GM12878 (cell line): ENCODE measurements at regions not wholly inside any gene's neighbourhood (a gene's known extent, or its start where the extent isn't known, plus 50 kb on each side); places are given as distances from the start of the nearest gene placed in this dataset.

ENCODE experiments used
- ATAC-seq: fragments of 200-7000 bp; cut with Tn5 transposase; 3 replicates; pipeline ENCODE4 v1.9.1; 2020; ENCODE audit warnings: mild to moderate bottlenecking, moderate library complexity
- BruUV-seq: library from RNA; stranded (reverse); fragments of 400-500 nt; replicated peaks from 2 replicates; lab custom pipeline; 2021; lab: Mats Ljungman, UMichigan
- CTCF ChIA-PET: fragments of 300-600 bp; sonication (Branson Sonifier 250); formaldehyde crosslinking; extraction: SDS; loops from one replicate; lab custom pipeline; 2021; ENCODE audit warnings: inconsistent platforms; lab: Yijun Ruan, JAX
- POLR2A ChIA-PET: fragments of 350-600 bp; formaldehyde crosslinking; extraction: SDS; loops from one replicate; lab custom pipeline; 2021; ENCODE audit warnings: inconsistent platforms; lab: Charles Lee
- RAD21 ChIA-PET: fragments of 300-600 bp; sonication (Branson Sonifier 250); formaldehyde crosslinking; loops from one replicate; lab custom pipeline; 2023; ENCODE audit warnings: antibody characterized with exemption; ENCODE audit not compliant: unreplicated experiment; lab: Charles Lee
- SMC1A ChIA-PET: fragments of 300-600 bp; sonication (Branson Sonifier 250); formaldehyde crosslinking; loops from one replicate; lab custom pipeline; 2023; ENCODE audit not compliant: unreplicated experiment, uncharacterized antibody; lab: Charles Lee
- DNase-seq: peaks from one replicate; pipeline ENCODE4 v3.0.0-alpha.2; 2011; ENCODE audit warnings: low read depth, low spot score
- FAIRE-seq: peaks from 3 replicates; lab custom pipeline; 2011; peaks lifted over from hg19 to GRCh38; lab: Jason Lieb, UNC
- H2AFZ ChIP-seq: 2 replicates; pipeline ENCODE4 v1.6.0; 2011; ENCODE audit warnings: low read depth, low read length, control low read depth; ENCODE audit not compliant: control insufficient read depth
- H3K27ac ChIP-seq: 2 replicates; pipeline ENCODE4 v1.5.1; 2011; ENCODE audit warnings: control low read depth; ENCODE audit not compliant: control insufficient read depth, insufficient read depth
- H3K27me3 ChIP-seq, 2 experiments: replicated peaks in 1 of 2; 2 replicates each; pipeline versions ENCODE4 v1.6.0 to v1.6.1; 2011; ENCODE audit warnings: low read length in 1 of 2; ENCODE audit not compliant: control insufficient read depth in 2 of 2, insufficient read depth in 2 of 2
- H3K36me3 ChIP-seq, 2 experiments: 2 replicates each; pipeline ENCODE4 v1.5.1; 2011; ENCODE audit warnings: low read length in 1 of 2; ENCODE audit not compliant: control insufficient read depth in 2 of 2, insufficient read depth in 2 of 2
- H3K4me1 ChIP-seq: 2 replicates; pipeline ENCODE4 v1.6.1; 2011; ENCODE audit warnings: mild to moderate bottlenecking, low read length, moderate library complexity, mixed read lengths; ENCODE audit not compliant: control insufficient read depth, insufficient read depth
- H3K4me2 ChIP-seq: 2 replicates; pipeline ENCODE4 v1.6.0; 2011; ENCODE audit warnings: control low read depth; ENCODE audit not compliant: control insufficient read depth, insufficient read depth
- H3K4me3 ChIP-seq: fragments of 200-600 bp; sonication (generic); 2 replicates; pipeline ENCODE4 v1.5.1; 2016
- H3K79me2 ChIP-seq: 2 replicates; pipeline ENCODE4 v1.6.0; 2011; ENCODE audit warnings: low read length; ENCODE audit not compliant: control insufficient read depth, insufficient read depth
- H3K9ac ChIP-seq: 2 replicates; pipeline ENCODE4 v1.8.0; 2011; ENCODE audit warnings: low read length, control low read depth, mixed read lengths; ENCODE audit not compliant: control insufficient read depth, insufficient read depth
- H3K9me3 ChIP-seq: replicated peaks from 3 replicates; pipeline ENCODE4 v1.5.1; 2011; ENCODE audit warnings: mild to moderate bottlenecking, low read length; ENCODE audit not compliant: control insufficient read depth, insufficient read depth
- H4K20me1 ChIP-seq: 2 replicates; pipeline ENCODE4 v1.6.0; 2011; ENCODE audit not compliant: control insufficient read depth, insufficient read depth
- BACH1 ChIP-seq: fragments of 450-650 bp; IDR thresholded peaks from 2 replicates; pipeline ENCODE4 v1.6.1; 2017; ENCODE audit warnings: mild to moderate bottlenecking, borderline replicate concordance
- BHLHE40 ChIP-seq, 2 experiments: fragments of 450-650 bp in 1 of 2; IDR thresholded peaks; 2 replicates each; pipeline ENCODE4 v1.6.1; 2011 to 2017; ENCODE audit warnings: low read depth in 2 of 2, borderline replicate concordance in 1 of 2, improper control_type of control experiment in 1 of 2, low read length in 1 of 2, mild to moderate bottlenecking in 1 of 2
- HDAC2 ChIP-seq: fragments of 200-600 bp; sonication (generic); IDR thresholded peaks from 2 replicates; pipeline ENCODE4 v1.6.1; 2017
- PAX5 ChIP-seq: IDR thresholded peaks from 2 replicates; pipeline ENCODE4 v1.6.1; 2011; ENCODE audit warnings: low read depth, low read length, borderline replicate concordance
- POLR2A ChIP-seq: IDR thresholded peaks from 2 replicates; pipeline ENCODE4 v1.6.1; 2011; ENCODE audit warnings: low read depth, mild to moderate bottlenecking, low read length
- TCF3 ChIP-seq: IDR thresholded peaks from 2 replicates; pipeline ENCODE4 v1.6.1; 2012; ENCODE audit warnings: low read depth, mild to moderate bottlenecking, low read length, borderline replicate concordance; ENCODE audit not compliant: insufficient read depth
- ZNF274 ChIP-seq: IDR thresholded peaks from one replicate; pipeline ENCODE4 v1.8.0; 2011; ENCODE audit not compliant: insufficient read length, insufficient read depth
- WGBS: methylation state at CpG from one replicate; pipeline ENCODE4 v1.1.6; 2016; ENCODE audit warnings: low lambda C conversion rate; ENCODE audit not compliant: insufficient replicate concordance, insufficient coverage; ENCODE audit errors: missing lambda C conversion rate; 5-methylcytosine and 5-hydroxymethylcytosine counted together
- in situ Hi-C: fragments of 300-500 bp; cut with MboI; formaldehyde crosslinking; loops from 9 replicates; pipeline ENCODE4 v1.14.3; 2018; ENCODE audit warnings: mixed read lengths
- intact Hi-C: fragments of 100-400 bp; cut with micrococcal nuclease; formaldehyde crosslinking; loops from one replicate; pipeline ENCODE4 v1.14.2; 2022; ENCODE audit not compliant: unreplicated experiment
- TF ChIP-seq, protein P1 (sequence below): IDR thresholded peaks from 2 replicates; pipeline ENCODE4 v1.6.1; 2012; ENCODE audit warnings: improper control_type of control experiment, low read depth, low read length; ENCODE audit not compliant: insufficient replicate concordance
- TF ChIP-seq, protein P2 (sequence below): IDR thresholded peaks from 2 replicates; pipeline ENCODE4 v1.6.1; 2012; ENCODE audit warnings: low read depth, low read length, improper control_type of control experiment
- TF ChIP-seq, protein P3 (sequence below): fragments of 450-650 bp; conservative IDR thresholded peaks from 2 replicates; pipeline ENCODE4 v1.6.1; 2017; ENCODE audit warnings: mild to moderate bottlenecking, moderate library complexity
- TF ChIP-seq, protein P4 (sequence below): fragments of 150-350 bp; IDR thresholded peaks from 2 replicates; pipeline ENCODE4 v1.6.1; 2014; ENCODE audit warnings: mild to moderate bottlenecking, low read depth, low read length
- TF ChIP-seq, protein P5 (sequence below): IDR thresholded peaks from 2 replicates; pipeline ENCODE4 v1.6.1; 2011; ENCODE audit warnings: mild to moderate bottlenecking, low read depth, low read length, moderate library complexity; ENCODE audit not compliant: insufficient replicate concordance

DNA sequence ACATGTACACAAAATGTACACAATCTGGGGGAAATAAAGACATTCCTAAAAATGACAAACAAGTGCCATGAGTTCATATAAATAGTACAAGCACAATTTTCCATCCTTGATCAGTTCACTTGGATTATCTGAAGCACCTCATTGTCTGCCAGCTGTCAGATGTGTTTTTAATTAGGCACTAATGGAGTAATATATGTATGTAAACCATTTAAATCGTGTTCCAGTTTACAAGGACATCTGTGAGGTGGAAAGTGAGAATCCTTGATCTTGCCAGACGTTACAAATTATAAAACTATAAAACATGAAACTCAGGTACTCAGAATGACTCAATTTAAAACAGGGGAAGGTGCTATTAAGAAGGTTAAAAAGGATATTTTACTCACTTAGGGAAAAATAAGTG, 1312.2 kb downstream of the PLA2G4A start:
- no peaks in the 10 kb centered on the region for H3K4me1 ChIP-seq
- no TSS peak for BruUV-seq
- no peak overlapping the region for H3K4me3 ChIP-seq
- H3K9ac ChIP-seq: no peak overlapping the region
- no peak overlapping the region for H2AFZ ChIP-seq
- in situ Hi-C loops: no loop called here
- no peaks in the 10 kb centered on the region for H4K20me1 ChIP-seq
- ChIA-PET SMC1A (interaction anchor here (0.7 to 1.5 kb wide), 3 partner anchors 11 to 48 kb away, joined by 3 read pairs; no protein-coding TSS in a partner anchor), POLR2A (no interaction called here), RAD21 (no interaction called here), CTCF (no interaction called here)
- 0% methylated on average over 2 of the region's 2 CpGs for WGBS
- DNase-seq (no peak), FAIRE-seq (no peak), ATAC-seq (no peak)
- no peak overlapping the region for H3K27ac ChIP-seq
- H3K4me2 ChIP-seq: no peak overlapping the region
- no peaks in the 10 kb centered on the region for H3K9me3 ChIP-seq
- no peaks in the 10 kb centered on the region for H3K36me3 ChIP-seq
- H3K27me3 ChIP-seq: no peaks in the 10 kb centered on the region
- intact Hi-C loops: no loop called here
- no peaks in the 10 kb centered on the region for H3K79me2 ChIP-seq
- TF ChIP-seq, protein P1, sequence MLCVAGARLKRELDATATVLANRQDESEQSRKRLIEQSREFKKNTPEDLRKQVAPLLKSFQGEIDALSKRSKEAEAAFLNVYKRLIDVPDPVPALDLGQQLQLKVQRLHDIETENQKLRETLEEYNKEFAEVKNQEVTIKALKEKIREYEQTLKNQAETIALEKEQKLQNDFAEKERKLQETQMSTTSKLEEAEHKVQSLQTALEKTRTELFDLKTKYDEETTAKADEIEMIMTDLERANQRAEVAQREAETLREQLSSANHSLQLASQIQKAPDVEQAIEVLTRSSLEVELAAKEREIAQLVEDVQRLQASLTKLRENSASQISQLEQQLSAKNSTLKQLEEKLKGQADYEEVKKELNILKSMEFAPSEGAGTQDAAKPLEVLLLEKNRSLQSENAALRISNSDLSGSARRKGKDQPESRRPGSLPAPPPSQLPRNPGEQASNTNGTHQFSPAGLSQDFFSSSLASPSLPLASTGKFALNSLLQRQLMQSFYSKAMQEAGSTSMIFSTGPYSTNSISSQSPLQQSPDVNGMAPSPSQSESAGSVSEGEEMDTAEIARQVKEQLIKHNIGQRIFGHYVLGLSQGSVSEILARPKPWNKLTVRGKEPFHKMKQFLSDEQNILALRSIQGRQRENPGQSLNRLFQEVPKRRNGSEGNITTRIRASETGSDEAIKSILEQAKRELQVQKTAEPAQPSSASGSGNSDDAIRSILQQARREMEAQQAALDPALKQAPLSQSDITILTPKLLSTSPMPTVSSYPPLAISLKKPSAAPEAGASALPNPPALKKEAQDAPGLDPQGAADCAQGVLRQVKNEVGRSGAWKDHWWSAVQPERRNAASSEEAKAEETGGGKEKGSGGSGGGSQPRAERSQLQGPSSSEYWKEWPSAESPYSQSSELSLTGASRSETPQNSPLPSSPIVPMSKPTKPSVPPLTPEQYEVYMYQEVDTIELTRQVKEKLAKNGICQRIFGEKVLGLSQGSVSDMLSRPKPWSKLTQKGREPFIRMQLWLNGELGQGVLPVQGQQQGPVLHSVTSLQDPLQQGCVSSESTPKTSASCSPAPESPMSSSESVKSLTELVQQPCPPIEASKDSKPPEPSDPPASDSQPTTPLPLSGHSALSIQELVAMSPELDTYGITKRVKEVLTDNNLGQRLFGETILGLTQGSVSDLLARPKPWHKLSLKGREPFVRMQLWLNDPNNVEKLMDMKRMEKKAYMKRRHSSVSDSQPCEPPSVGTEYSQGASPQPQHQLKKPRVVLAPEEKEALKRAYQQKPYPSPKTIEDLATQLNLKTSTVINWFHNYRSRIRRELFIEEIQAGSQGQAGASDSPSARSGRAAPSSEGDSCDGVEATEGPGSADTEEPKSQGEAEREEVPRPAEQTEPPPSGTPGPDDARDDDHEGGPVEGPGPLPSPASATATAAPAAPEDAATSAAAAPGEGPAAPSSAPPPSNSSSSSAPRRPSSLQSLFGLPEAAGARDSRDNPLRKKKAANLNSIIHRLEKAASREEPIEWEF: no peak
- TF ChIP-seq BHLHE40 (IDR thresholded peaks at IDR 0.05; ENCODE audit: borderline replicate concordance in 1 of 2, low read depth in 2 of 2, low read length in 1 of 2) (no peak), HDAC2 (no peak), POLR2A (no peak), ZNF274 (no peak), TCF3 (no peak), PAX5 (no peak), BACH1 (no peak)
- TF ChIP-seq, protein P2, sequence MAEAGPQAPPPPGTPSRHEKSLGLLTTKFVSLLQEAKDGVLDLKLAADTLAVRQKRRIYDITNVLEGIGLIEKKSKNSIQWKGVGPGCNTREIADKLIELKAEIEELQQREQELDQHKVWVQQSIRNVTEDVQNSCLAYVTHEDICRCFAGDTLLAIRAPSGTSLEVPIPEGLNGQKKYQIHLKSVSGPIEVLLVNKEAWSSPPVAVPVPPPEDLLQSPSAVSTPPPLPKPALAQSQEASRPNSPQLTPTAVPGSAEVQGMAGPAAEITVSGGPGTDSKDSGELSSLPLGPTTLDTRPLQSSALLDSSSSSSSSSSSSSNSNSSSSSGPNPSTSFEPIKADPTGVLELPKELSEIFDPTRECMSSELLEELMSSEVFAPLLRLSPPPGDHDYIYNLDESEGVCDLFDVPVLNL: no peak
- TF ChIP-seq, protein P3, sequence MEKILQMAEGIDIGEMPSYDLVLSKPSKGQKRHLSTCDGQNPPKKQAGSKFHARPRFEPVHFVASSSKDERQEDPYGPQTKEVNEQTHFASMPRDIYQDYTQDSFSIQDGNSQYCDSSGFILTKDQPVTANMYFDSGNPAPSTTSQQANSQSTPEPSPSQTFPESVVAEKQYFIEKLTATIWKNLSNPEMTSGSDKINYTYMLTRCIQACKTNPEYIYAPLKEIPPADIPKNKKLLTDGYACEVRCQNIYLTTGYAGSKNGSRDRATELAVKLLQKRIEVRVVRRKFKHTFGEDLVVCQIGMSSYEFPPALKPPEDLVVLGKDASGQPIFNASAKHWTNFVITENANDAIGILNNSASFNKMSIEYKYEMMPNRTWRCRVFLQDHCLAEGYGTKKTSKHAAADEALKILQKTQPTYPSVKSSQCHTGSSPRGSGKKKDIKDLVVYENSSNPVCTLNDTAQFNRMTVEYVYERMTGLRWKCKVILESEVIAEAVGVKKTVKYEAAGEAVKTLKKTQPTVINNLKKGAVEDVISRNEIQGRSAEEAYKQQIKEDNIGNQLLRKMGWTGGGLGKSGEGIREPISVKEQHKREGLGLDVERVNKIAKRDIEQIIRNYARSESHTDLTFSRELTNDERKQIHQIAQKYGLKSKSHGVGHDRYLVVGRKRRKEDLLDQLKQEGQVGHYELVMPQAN: no peak
- TF ChIP-seq, protein P4, sequence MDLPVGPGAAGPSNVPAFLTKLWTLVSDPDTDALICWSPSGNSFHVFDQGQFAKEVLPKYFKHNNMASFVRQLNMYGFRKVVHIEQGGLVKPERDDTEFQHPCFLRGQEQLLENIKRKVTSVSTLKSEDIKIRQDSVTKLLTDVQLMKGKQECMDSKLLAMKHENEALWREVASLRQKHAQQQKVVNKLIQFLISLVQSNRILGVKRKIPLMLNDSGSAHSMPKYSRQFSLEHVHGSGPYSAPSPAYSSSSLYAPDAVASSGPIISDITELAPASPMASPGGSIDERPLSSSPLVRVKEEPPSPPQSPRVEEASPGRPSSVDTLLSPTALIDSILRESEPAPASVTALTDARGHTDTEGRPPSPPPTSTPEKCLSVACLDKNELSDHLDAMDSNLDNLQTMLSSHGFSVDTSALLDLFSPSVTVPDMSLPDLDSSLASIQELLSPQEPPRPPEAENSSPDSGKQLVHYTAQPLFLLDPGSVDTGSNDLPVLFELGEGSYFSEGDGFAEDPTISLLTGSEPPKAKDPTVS: no peak
- TF ChIP-seq, protein P5, sequence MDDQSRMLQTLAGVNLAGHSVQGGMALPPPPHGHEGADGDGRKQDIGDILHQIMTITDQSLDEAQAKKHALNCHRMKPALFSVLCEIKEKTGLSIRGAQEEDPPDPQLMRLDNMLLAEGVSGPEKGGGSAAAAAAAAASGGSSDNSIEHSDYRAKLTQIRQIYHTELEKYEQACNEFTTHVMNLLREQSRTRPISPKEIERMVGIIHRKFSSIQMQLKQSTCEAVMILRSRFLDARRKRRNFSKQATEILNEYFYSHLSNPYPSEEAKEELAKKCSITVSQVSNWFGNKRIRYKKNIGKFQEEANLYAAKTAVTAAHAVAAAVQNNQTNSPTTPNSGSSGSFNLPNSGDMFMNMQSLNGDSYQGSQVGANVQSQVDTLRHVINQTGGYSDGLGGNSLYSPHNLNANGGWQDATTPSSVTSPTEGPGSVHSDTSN: no peak
